COLO829 (cell line): ENCODE measurements at regions not wholly inside any gene's neighbourhood (a gene's known extent, or its start where the extent isn't known, plus 50 kb on each side); places are given as distances from the start of the nearest gene placed in this dataset.
"Not testable (repeated sequence)": the region's sequence is repeated elsewhere in the genome, so short reads cannot be mapped to it uniquely, and the experiment has no call there.

ENCODE experiments used
- DNase-seq: peaks from one replicate; pipeline ENCODE4 v3.0.0; 2012; ENCODE audit warnings: low spot score

- DNase-seq, result no peak
These were observed 138.9 kb upstream of the CES5A start for GRCh38 chr16:56013962-56014552.

- DNase-seq, result no peak
These were observed 137.3 kb upstream of the CES5A start for GRCh38 chr16:56012482-56012811.

GRCh38 chr16:56011808-56012481, 136.8 kb upstream of the CES5A start:
- DNase-seq, result no peak

- no peak for DNase-seq
These were observed 130.8 kb upstream of the CES5A start for GRCh38 chr16:56005958-56006357.

- no peak for DNase-seq
These were observed 124.5 kb upstream of the CES5A start for GRCh38 chr16:55999683-56000082.

- DNase-seq, result no peak
These were observed 117.9 kb upstream of the CES5A start for GRCh38 chr16:55993088-55993487.

- no peak for DNase-seq
These were observed 117.4 kb upstream of the CES5A start for GRCh38 chr16:55992551-55992950.

- no peak for DNase-seq
These were observed 116.7 kb upstream of the CES5A start for GRCh38 chr16:55991843-55992242.

GRCh38 chr16:55989569-55989907, 114.4 kb upstream of the CES5A start:
- DNase-seq, result no peak

- not testable (repeated sequence) for DNase-seq
These were observed 113.8 kb upstream of the CES5A start for GRCh38 chr16:55988850-55989568.

- no peak for DNase-seq
These were observed 112.8 kb upstream of the CES5A start for GRCh38 chr16:55988013-55988412.

GRCh38 chr16:55982597-55982996, 107.4 kb upstream of the CES5A start:
- DNase-seq, result no peak

GRCh38 chr16:55981557-55981956, 106.4 kb upstream of the CES5A start:
- DNase-seq, result no peak

GRCh38 chr16:55976815-55977214, 101.6 kb upstream of the CES5A start:
- DNase-seq, result no peak

GRCh38 chr16:55971447-55971846, 96.3 kb upstream of the CES5A start:
- no peak for DNase-seq

GRCh38 chr16:55968221-55968620, 93.0 kb upstream of the CES5A start:
- DNase-seq, result no peak

GRCh38 chr16:55964923-55965475, 89.8 kb upstream of the CES5A start:
- no peak for DNase-seq

GRCh38 chr16:55955845-55956244, 80.7 kb upstream of the CES5A start:
- DNase-seq, result no peak

- no peak for DNase-seq
These were observed 80.3 kb upstream of the CES5A start for GRCh38 chr16:55955424-55955823.

GRCh38 chr16:55954906-55955305, 79.7 kb upstream of the CES5A start:
- no peak for DNase-seq

GRCh38 chr16:55949518-55949917, 74.3 kb upstream of the CES5A start:
- DNase-seq, result no peak

- no peak for DNase-seq
These were observed 73.1 kb upstream of the CES5A start for GRCh38 chr16:55948230-55948629.

GRCh38 chr16:55947366-55947765, 72.2 kb upstream of the CES5A start:
- DNase-seq, result no peak
